ENCODE measurements at regions not wholly inside any gene's neighbourhood (a gene's known extent, or its start where the extent isn't known, plus 50 kb on each side); places are given as distances from the start of the nearest gene placed in this dataset.
A peak's percentile ranks its signal among the peaks of the same experiment; 100 is the strongest.

DNA sequence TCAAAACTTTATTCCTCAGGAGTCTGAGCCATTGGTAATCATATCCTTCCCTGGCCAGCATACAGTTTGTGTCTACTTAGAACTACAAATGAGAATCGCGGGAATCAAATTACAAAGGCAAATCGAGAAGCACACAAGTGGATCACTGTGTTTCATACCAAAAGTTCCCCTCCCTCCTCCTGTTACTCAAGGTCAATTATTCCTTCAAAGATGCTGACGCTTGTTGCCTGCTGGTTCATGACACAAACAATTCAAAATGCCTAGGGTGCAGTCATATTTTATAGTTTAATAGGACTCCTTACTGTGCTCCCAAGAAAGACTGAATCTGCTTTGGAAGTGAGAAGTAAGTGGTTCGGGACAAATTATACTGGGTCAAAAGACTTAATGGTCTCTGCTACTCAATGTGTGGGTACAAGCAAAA lies 93.0 kb upstream of the PBX1 start:
- no peak for DNase-seq (ENCODE audit: extremely low spot score)
- H3K27me3 ChIP-seq: no peaks in the 10 kb centered on the region
- TF ChIP-seq EP300 (IDR thresholded peaks at IDR 0.05) (no peak), POLR2A (IDR thresholded peaks at IDR 0.05; ENCODE audit: low read depth) (no peak), POLR2AphosphoS5 (IDR thresholded peaks at IDR 0.05) (no peak)
- TF ChIP-seq, protein P1, sequence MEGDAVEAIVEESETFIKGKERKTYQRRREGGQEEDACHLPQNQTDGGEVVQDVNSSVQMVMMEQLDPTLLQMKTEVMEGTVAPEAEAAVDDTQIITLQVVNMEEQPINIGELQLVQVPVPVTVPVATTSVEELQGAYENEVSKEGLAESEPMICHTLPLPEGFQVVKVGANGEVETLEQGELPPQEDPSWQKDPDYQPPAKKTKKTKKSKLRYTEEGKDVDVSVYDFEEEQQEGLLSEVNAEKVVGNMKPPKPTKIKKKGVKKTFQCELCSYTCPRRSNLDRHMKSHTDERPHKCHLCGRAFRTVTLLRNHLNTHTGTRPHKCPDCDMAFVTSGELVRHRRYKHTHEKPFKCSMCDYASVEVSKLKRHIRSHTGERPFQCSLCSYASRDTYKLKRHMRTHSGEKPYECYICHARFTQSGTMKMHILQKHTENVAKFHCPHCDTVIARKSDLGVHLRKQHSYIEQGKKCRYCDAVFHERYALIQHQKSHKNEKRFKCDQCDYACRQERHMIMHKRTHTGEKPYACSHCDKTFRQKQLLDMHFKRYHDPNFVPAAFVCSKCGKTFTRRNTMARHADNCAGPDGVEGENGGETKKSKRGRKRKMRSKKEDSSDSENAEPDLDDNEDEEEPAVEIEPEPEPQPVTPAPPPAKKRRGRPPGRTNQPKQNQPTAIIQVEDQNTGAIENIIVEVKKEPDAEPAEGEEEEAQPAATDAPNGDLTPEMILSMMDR (IDR thresholded peaks at IDR 0.05): no peak
- H3K36me3 ChIP-seq: no peaks in the 10 kb centered on the region
- WGBS: 96% methylated on average over 5 of the region's 5 CpGs
- intact Hi-C loops (cut with DNase I): no loop called here
- H3K4me3 ChIP-seq: no peak overlapping the region
- H3K4me1 ChIP-seq: peaks cover 0 to under 1% (median 0%) of the 10 kb centered on the region in 4 donors
- H3K27ac ChIP-seq (replicated peaks in 1 of 4): no peak overlapping the region
- H3K9me3 ChIP-seq: no peaks in the 10 kb centered on the region

DNA sequence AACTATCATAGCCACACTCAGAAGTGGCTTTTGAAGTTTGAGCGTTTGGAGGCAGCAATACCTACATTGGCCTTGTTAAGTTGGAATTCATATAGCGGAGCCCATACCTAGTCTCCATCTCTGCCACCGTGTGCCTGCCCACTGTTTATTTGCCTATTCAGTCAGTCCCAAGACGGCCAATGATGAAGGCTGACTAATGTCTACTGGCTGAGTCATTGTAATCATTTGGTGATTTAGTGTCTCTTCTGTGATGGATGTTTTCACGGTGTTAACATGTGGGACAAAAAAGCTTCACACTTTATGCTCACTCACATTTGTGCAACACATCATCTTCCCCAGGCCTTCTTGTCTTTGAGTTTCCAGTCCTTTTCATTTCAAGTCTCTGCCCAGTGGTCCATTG lies 92.6 kb upstream of the PBX1 start:
- Histone ChIP-seq H3K9me3 (no peaks in the 10 kb centered on the region), H3K27ac (replicated peaks in 1 of 4) (no peak overlapping the region), H3K27me3 (no peaks in the 10 kb centered on the region), H3K4me1 (peaks cover 0 to 3% (median 0%) of the 10 kb centered on the region in 4 donors), H3K4me3 (no peak overlapping the region), H3K36me3 (no peaks in the 10 kb centered on the region)
- intact Hi-C loops (cut with DNase I): no loop called here
- 70% methylated on average over 5 of the region's 5 CpGs for WGBS
- DNase-seq (ENCODE audit: extremely low spot score): no peak
- no peak for TF ChIP-seq POLR2AphosphoS5 (IDR thresholded peaks at IDR 0.05)
- TF ChIP-seq EP300 (IDR thresholded peaks at IDR 0.05): no peak
- TF ChIP-seq POLR2A (IDR thresholded peaks at IDR 0.05; ENCODE audit: low read depth): no peak
- TF ChIP-seq, protein P1 (IDR thresholded peaks at IDR 0.05): no peak

DNA sequence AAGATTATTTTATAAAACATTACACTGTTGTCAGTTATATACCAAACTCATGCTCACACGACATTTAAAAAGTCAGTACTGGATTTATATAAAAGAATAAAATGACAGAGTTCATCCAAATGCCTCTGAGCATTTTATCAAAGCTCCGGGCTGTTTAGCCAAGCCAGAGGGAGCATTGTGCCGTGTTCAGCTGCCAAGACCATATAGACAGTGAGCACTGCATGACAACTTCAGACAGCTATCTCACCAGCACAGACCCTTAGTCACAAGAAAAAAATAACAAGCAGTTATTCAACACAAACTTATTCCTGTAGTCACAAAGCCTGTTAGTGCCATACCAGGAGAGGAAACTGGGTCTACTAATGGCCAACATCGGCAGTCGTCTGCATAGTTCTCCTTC lies 88.0 kb upstream of the PBX1 start:
- intact Hi-C loops (cut with DNase I): no loop called here

DNA sequence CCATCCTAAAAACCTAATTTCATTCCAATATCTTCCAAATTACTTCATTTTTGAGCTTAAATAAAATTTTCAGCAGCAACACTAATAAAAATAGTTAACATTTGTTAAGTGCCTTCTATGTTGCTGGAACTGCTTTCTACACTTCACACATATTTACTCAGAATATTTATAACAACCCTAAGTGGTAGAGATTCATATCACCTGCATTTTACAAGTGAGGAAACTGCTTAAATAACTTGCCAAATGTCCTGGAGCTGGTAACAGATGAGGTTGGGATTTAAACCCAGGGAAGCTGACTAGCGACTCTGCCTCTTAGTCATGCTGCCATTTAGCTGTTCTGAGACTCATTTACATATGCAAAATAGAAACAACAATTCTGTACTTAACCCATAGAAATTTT lies 86.1 kb upstream of the PBX1 start:
- WGBS: 75% methylated on average over 1 of the region's 1 CpG
- intact Hi-C loops (cut with DNase I): no loop called here

More for the DNA sequence above, 88.0 kb upstream of the PBX1 start:
- Histone ChIP-seq H3K27me3 (no peaks in the 10 kb centered on the region), H3K36me3 (no peaks in the 10 kb centered on the region), H3K4me3 (no peak overlapping the region), H3K4me1 (peaks cover 0 to 3% (median 0%) of the 10 kb centered on the region in 4 donors), H3K27ac (replicated peaks in 1 of 4) (no peak overlapping the region), H3K9me3 (no peaks in the 10 kb centered on the region)
- peak; percentile 64 for DNase-seq (ENCODE audit: extremely low spot score)
- TF ChIP-seq EP300 (IDR thresholded peaks at IDR 0.05) (no peak), POLR2A (IDR thresholded peaks at IDR 0.05; ENCODE audit: low read depth) (no peak)
- WGBS: 63% methylated on average over 5 of the region's 5 CpGs

DNA sequence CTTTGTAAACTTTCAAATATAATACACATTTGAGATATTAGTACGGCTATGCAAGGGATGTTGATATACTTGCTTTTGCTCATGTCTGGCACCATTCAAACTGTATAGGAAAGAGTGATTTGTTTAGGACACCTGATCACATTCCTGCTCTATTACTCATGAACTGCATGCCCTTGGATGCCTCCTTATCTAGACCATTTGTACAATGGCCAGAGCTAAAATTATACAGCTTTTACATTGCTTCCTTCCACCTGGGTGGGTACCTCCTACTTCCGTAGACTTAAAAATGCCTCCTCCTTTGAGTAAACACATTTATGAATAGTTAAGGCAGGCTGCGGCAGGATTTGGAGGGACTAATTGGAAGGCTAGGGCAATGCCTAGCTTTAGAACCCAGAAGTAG lies 85.4 kb upstream of the PBX1 start:
- intact Hi-C loops (cut with DNase I): no loop called here
- 87% methylated on average over 3 of the region's 3 CpGs for WGBS

More for the DNA sequence above, 86.1 kb upstream of the PBX1 start:
- Histone ChIP-seq H3K4me3 (no peak overlapping the region), H3K9me3 (no peaks in the 10 kb centered on the region), H3K4me1 (peaks cover 0 to 3% (median 0%) of the 10 kb centered on the region in 4 donors), H3K27ac (replicated peaks in 1 of 4) (no peak overlapping the region), H3K27me3 (no peaks in the 10 kb centered on the region), H3K36me3 (no peaks in the 10 kb centered on the region)
- no peak for TF ChIP-seq POLR2AphosphoS5 (IDR thresholded peaks at IDR 0.05)
- no peak for TF ChIP-seq EP300 (IDR thresholded peaks at IDR 0.05)
- TF ChIP-seq, protein P1 (IDR thresholded peaks at IDR 0.05): no peak
- TF ChIP-seq POLR2A (IDR thresholded peaks at IDR 0.05; ENCODE audit: low read depth): no peak
- DNase-seq (ENCODE audit: extremely low spot score): no peak

More for the DNA sequence above, 85.4 kb upstream of the PBX1 start:
- H3K4me1 ChIP-seq: peaks cover 0 to 3% (median 0%) of the 10 kb centered on the region in 4 donors
- H3K27me3 ChIP-seq: no peaks in the 10 kb centered on the region
- TF ChIP-seq POLR2AphosphoS5 (IDR thresholded peaks at IDR 0.05): no peak
- TF ChIP-seq, protein P1 (IDR thresholded peaks at IDR 0.05): no peak
- TF ChIP-seq POLR2A (IDR thresholded peaks at IDR 0.05; ENCODE audit: low read depth): no peak
- no peaks in the 10 kb centered on the region for H3K9me3 ChIP-seq
- H3K4me3 ChIP-seq: no peak overlapping the region
- no peaks in the 10 kb centered on the region for H3K36me3 ChIP-seq
- DNase-seq (ENCODE audit: extremely low spot score): no peak
- H3K27ac ChIP-seq (replicated peaks in 1 of 4): no peak overlapping the region
